ENCODE measurements at regions not wholly inside any gene's neighbourhood (a gene's known extent, or its start where the extent isn't known, plus 50 kb on each side); places are given as distances from the start of the nearest gene placed in this dataset.

GRCh38 chr17:71548540-71549190 lies 572.2 kb upstream of the SOX9 start:
- TF ChIP-seq CTCF (IDR thresholded peaks at IDR 0.05; ENCODE audit: partially characterized antibody, unreplicated experiment) = no peak
- Mint-ChIP-seq H3K36me3 (ENCODE audit: unreplicated experiment) (no peaks in the 10 kb centered on the region), H3K4me1 (ENCODE audit: low read depth, unreplicated experiment) (no peaks in the 10 kb centered on the region), H3K27ac (ENCODE audit: unreplicated experiment) (no peak overlapping the region), H3K27me3 (ENCODE audit: unreplicated experiment) (peaks cover 2% of the 10 kb centered on the region), H3K4me3 (ENCODE audit: unreplicated experiment) (no peak overlapping the region), H3K9me3 (ENCODE audit: unreplicated experiment) (no peaks in the 10 kb centered on the region)
- DNase-seq = no peak

GRCh38 chr17:71550675-71551074 lies 570.1 kb upstream of the SOX9 start:
- no peak for DNase-seq
- no peak for TF ChIP-seq CTCF (IDR thresholded peaks at IDR 0.05; ENCODE audit: partially characterized antibody, unreplicated experiment)
- Mint-ChIP-seq H3K4me1 (ENCODE audit: low read depth, unreplicated experiment) (no peaks in the 10 kb centered on the region), H3K27me3 (ENCODE audit: unreplicated experiment) (no peaks in the 10 kb centered on the region), H3K4me3 (ENCODE audit: unreplicated experiment) (no peak overlapping the region), H3K27ac (ENCODE audit: unreplicated experiment) (no peak overlapping the region), H3K9me3 (ENCODE audit: unreplicated experiment) (no peaks in the 10 kb centered on the region), H3K36me3 (ENCODE audit: unreplicated experiment) (no peaks in the 10 kb centered on the region)

GRCh38 chr17:71553381-71553780 lies 567.4 kb upstream of the SOX9 start:
- Mint-ChIP-seq H3K9me3 (ENCODE audit: unreplicated experiment) (no peaks in the 10 kb centered on the region), H3K4me3 (ENCODE audit: unreplicated experiment) (no peak overlapping the region), H3K4me1 (ENCODE audit: low read depth, unreplicated experiment) (no peaks in the 10 kb centered on the region), H3K27me3 (ENCODE audit: unreplicated experiment) (no peaks in the 10 kb centered on the region), H3K27ac (ENCODE audit: unreplicated experiment) (no peak overlapping the region), H3K36me3 (ENCODE audit: unreplicated experiment) (no peaks in the 10 kb centered on the region)
- no peak for DNase-seq
- TF ChIP-seq CTCF (IDR thresholded peaks at IDR 0.05; ENCODE audit: partially characterized antibody, unreplicated experiment) = no peak

- no peaks in the 10 kb centered on the region for H3K36me3 Mint-ChIP-seq (ENCODE audit: unreplicated experiment)
- no peak for TF ChIP-seq CTCF (IDR thresholded peaks at IDR 0.05; ENCODE audit: partially characterized antibody, unreplicated experiment)
These were observed 561.9 kb upstream of the SOX9 start for GRCh38 chr17:71558901-71559300.

GRCh38 chr17:71572343-71572742 lies 548.5 kb upstream of the SOX9 start:
- Mint-ChIP-seq H3K27me3 (ENCODE audit: unreplicated experiment) (no peaks in the 10 kb centered on the region), H3K4me1 (ENCODE audit: low read depth, unreplicated experiment) (no peaks in the 10 kb centered on the region), H3K4me3 (ENCODE audit: unreplicated experiment) (no peak overlapping the region), H3K27ac (ENCODE audit: unreplicated experiment) (no peak overlapping the region), H3K36me3 (ENCODE audit: unreplicated experiment) (no peaks in the 10 kb centered on the region), H3K9me3 (ENCODE audit: unreplicated experiment) (no peaks in the 10 kb centered on the region)
- TF ChIP-seq CTCF (IDR thresholded peaks at IDR 0.05; ENCODE audit: partially characterized antibody, unreplicated experiment) = no peak
- DNase-seq = no peak

More at GRCh38 chr17:71558901-71559300, 561.9 kb upstream of the SOX9 start:
- no peak overlapping the region for H3K4me3 Mint-ChIP-seq (ENCODE audit: unreplicated experiment)
- no peak for DNase-seq
- peaks cover 7% of the 10 kb centered on the region for H3K4me1 Mint-ChIP-seq (ENCODE audit: low read depth, unreplicated experiment)
- peaks cover 3% of the 10 kb centered on the region for H3K27me3 Mint-ChIP-seq (ENCODE audit: unreplicated experiment)
- peak overlapping the region; percentile 82 for H3K27ac Mint-ChIP-seq (ENCODE audit: unreplicated experiment)
- H3K9me3 Mint-ChIP-seq (ENCODE audit: unreplicated experiment) = peaks cover 7% of the 10 kb centered on the region

Data from glutamatergic neuron (in vitro differentiated cells).